ENCODE measurements at regions not wholly inside any gene's neighbourhood (a gene's known extent, or its start where the extent isn't known, plus 50 kb on each side); places are given as distances from the start of the nearest gene placed in this dataset.

- TF ChIP-seq POLR2A (IDR thresholded peaks at IDR 0.05) = no peak
- TF ChIP-seq CTCF (IDR thresholded peaks at IDR 0.05) = no peak
Observed at GRCh38 chr10:130728531-130729215, 582.8 kb downstream of the TCERG1L start.

All from right lobe of liver (tissue), 4 donors.